ENCODE measurements at regions not wholly inside any gene's neighbourhood (a gene's known extent, or its start where the extent isn't known, plus 50 kb on each side); places are given as distances from the start of the nearest gene placed in this dataset.

DNA sequence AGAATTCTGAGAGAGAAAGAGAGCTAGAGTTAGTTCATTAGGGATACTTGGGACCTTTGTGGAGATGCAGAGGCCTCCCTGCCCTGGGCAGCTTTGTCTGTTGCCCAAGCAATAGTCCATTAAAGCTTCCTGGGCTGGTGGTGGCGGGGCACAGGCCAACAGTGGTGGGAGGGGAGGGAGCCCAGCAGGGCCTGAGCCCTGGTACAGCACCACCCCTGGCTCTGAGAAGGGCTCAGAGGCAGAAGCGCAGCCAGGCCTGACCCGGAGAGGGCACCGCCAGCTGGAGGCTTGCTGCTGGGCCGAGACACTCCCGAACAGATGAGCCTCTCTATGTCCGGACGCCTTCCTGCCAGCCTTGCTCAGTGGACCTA, 65.3 kb downstream of the EFNB1 start:
- TF ChIP-seq, protein P1, sequence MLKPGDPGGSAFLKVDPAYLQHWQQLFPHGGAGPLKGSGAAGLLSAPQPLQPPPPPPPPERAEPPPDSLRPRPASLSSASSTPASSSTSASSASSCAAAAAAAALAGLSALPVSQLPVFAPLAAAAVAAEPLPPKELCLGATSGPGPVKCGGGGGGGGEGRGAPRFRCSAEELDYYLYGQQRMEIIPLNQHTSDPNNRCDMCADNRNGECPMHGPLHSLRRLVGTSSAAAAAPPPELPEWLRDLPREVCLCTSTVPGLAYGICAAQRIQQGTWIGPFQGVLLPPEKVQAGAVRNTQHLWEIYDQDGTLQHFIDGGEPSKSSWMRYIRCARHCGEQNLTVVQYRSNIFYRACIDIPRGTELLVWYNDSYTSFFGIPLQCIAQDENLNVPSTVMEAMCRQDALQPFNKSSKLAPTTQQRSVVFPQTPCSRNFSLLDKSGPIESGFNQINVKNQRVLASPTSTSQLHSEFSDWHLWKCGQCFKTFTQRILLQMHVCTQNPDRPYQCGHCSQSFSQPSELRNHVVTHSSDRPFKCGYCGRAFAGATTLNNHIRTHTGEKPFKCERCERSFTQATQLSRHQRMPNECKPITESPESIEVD (tag by site-specific recombination; IDR thresholded peaks at IDR 0.05): no peak
- TF ChIP-seq, protein P2, sequence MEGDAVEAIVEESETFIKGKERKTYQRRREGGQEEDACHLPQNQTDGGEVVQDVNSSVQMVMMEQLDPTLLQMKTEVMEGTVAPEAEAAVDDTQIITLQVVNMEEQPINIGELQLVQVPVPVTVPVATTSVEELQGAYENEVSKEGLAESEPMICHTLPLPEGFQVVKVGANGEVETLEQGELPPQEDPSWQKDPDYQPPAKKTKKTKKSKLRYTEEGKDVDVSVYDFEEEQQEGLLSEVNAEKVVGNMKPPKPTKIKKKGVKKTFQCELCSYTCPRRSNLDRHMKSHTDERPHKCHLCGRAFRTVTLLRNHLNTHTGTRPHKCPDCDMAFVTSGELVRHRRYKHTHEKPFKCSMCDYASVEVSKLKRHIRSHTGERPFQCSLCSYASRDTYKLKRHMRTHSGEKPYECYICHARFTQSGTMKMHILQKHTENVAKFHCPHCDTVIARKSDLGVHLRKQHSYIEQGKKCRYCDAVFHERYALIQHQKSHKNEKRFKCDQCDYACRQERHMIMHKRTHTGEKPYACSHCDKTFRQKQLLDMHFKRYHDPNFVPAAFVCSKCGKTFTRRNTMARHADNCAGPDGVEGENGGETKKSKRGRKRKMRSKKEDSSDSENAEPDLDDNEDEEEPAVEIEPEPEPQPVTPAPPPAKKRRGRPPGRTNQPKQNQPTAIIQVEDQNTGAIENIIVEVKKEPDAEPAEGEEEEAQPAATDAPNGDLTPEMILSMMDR (tag by site-specific recombination; IDR thresholded peaks at IDR 0.05): no peak
- TF ChIP-seq, protein P3, sequence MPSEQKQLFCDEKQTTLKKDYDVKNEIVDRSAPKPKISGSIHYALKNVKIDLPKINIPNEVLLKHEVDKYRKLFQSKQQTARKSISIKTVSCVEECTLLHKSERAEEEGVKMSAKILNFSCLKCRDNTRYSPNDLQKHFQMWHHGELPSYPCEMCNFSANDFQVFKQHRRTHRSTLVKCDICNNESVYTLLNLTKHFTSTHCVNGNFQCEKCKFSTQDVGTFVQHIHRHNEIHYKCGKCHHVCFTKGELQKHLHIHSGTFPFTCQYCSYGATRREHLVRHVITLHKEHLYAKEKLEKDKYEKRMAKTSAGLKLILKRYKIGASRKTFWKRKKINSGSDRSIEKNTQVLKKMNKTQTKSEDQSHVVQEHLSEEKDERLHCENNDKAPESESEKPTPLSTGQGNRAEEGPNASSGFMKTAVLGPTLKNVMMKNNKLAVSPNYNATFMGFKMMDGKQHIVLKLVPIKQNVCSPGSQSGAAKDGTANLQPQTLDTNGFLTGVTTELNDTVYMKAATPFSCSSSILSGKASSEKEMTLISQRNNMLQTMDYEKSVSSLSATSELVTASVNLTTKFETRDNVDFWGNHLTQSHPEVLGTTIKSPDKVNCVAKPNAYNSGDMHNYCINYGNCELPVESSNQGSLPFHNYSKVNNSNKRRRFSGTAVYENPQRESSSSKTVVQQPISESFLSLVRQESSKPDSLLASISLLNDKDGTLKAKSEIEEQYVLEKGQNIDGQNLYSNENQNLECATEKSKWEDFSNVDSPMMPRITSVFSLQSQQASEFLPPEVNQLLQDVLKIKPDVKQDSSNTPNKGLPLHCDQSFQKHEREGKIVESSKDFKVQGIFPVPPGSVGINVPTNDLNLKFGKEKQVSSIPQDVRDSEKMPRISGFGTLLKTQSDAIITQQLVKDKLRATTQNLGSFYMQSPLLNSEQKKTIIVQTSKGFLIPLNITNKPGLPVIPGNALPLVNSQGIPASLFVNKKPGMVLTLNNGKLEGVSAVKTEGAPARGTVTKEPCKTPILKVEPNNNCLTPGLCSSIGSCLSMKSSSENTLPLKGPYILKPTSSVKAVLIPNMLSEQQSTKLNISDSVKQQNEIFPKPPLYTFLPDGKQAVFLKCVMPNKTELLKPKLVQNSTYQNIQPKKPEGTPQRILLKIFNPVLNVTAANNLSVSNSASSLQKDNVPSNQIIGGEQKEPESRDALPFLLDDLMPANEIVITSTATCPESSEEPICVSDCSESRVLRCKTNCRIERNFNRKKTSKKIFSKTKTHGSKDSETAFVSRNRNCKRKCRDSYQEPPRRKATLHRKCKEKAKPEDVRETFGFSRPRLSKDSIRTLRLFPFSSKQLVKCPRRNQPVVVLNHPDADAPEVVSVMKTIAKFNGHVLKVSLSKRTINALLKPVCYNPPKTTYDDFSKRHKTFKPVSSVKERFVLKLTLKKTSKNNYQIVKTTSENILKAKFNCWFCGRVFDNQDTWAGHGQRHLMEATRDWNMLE (tag by site-specific recombination; conservative IDR thresholded peaks at IDR 0.05; ENCODE audit: low read depth): no peak
- no peak for TF ChIP-seq KLF9 (tag by site-specific recombination; IDR thresholded peaks at IDR 0.05; ENCODE audit: low read depth)
- TF ChIP-seq ZFP3 (tag by site-specific recombination; IDR thresholded peaks at IDR 0.05; ENCODE audit: low read depth): no peak
- no peak for TF ChIP-seq ZNF776 (tag by site-specific recombination; IDR thresholded peaks at IDR 0.05; ENCODE audit: borderline replicate concordance)
- no peak for TF ChIP-seq SP2 (tag by site-specific recombination; IDR thresholded peaks at IDR 0.05)
- no peak for TF ChIP-seq YY1 (tag by site-specific recombination; IDR thresholded peaks at IDR 0.05)
- no peak for TF ChIP-seq ZNF324 (tag by site-specific recombination; IDR thresholded peaks at IDR 0.05)
- TF ChIP-seq ZNF830 (tag by site-specific recombination; IDR thresholded peaks at IDR 0.05; ENCODE audit: low read depth): no peak
- no peak for TF ChIP-seq HOXA7 (CRISPR knock-in tag; IDR thresholded peaks at IDR 0.05; ENCODE audit: borderline replicate concordance)
- TF ChIP-seq, protein P4, sequence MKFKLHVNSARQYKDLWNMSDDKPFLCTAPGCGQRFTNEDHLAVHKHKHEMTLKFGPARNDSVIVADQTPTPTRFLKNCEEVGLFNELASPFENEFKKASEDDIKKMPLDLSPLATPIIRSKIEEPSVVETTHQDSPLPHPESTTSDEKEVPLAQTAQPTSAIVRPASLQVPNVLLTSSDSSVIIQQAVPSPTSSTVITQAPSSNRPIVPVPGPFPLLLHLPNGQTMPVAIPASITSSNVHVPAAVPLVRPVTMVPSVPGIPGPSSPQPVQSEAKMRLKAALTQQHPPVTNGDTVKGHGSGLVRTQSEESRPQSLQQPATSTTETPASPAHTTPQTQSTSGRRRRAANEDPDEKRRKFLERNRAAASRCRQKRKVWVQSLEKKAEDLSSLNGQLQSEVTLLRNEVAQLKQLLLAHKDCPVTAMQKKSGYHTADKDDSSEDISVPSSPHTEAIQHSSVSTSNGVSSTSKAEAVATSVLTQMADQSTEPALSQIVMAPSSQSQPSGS (tag by site-specific recombination; IDR thresholded peaks at IDR 0.05; ENCODE audit: low read depth): no peak
- TF ChIP-seq MYNN (tag by site-specific recombination; IDR thresholded peaks at IDR 0.05; ENCODE audit: borderline replicate concordance): no peak
- no peak for TF ChIP-seq ZNF514 (tag by site-specific recombination; IDR thresholded peaks at IDR 0.05)

Measured in HEK293 (cell line).